ENCODE measurements at regions not wholly inside any gene's neighbourhood (a gene's known extent, or its start where the extent isn't known, plus 50 kb on each side); places are given as distances from the start of the nearest gene placed in this dataset.

- FAIRE-seq: no peak
- no peak for DNase-seq (ENCODE audit: low read depth, low spot score)
- Histone ChIP-seq H3K27ac (ENCODE audit: control insufficient read depth, insufficient read depth) (no peak overlapping the region), H3K4me3 (no peak overlapping the region), H3K4me1 (ENCODE audit: control insufficient read depth, insufficient read depth, low read length) (no peaks in the 10 kb centered on the region), H3K36me3 (ENCODE audit: control insufficient read depth in 2 of 2, insufficient read depth in 2 of 2, low read length in 1 of 2) (no peaks in the 10 kb centered on the region), H3K9me3 (replicated peaks; ENCODE audit: control insufficient read depth, insufficient read depth, low read length) (no peaks in the 10 kb centered on the region), H4K20me1 (ENCODE audit: control insufficient read depth, insufficient read depth) (no peaks in the 10 kb centered on the region), H3K27me3 (replicated peaks in 1 of 2; ENCODE audit: control insufficient read depth in 2 of 2, insufficient read depth in 2 of 2, low read length in 1 of 2) (no peaks in the 10 kb centered on the region), H3K79me2 (ENCODE audit: control insufficient read depth, insufficient read depth, low read length) (no peaks in the 10 kb centered on the region), H3K4me2 (ENCODE audit: control insufficient read depth, insufficient read depth) (no peak overlapping the region), H2AFZ (ENCODE audit: control insufficient read depth, low read depth, low read length) (no peak overlapping the region), H3K9ac (ENCODE audit: control insufficient read depth, insufficient read depth, low read length) (no peak overlapping the region)
- WGBS (ENCODE audit: insufficient coverage, insufficient replicate concordance, low lambda C conversion rate, missing lambda C conversion rate): 40% methylated on average over 3 of the region's 3 CpGs
- BruUV-seq (replicated peaks): no TSS peak
- ChIA-PET SMC1A (ENCODE audit: uncharacterized antibody, unreplicated experiment) (no interaction called here), POLR2A (no interaction called here), RAD21 (ENCODE audit: unreplicated experiment) (no interaction called here), CTCF (no interaction called here)
- TF ChIP-seq YY1 (IDR thresholded peaks at IDR 0.05; ENCODE audit: low read depth, low read length) (no peak), REST (IDR thresholded peaks at IDR 0.05; ENCODE audit: low read depth, low read length) (no peak), PBX3 (IDR thresholded peaks at IDR 0.05; ENCODE audit: insufficient replicate concordance, low read depth, low read length) (no peak), ZBTB4 (CRISPR knock-in tag; IDR thresholded peaks at IDR 0.05) (no peak), MLLT1 (IDR thresholded peaks at IDR 0.05) (no peak), SIX5 (IDR thresholded peaks at IDR 0.05; ENCODE audit: low read depth, low read length, severe bottlenecking) (no peak), RB1 (IDR thresholded peaks at IDR 0.05; ENCODE audit: borderline replicate concordance) (no peak), IRF5 (IDR thresholded peaks at IDR 0.05; ENCODE audit: borderline replicate concordance) (no peak), PAX5 (IDR thresholded peaks at IDR 0.05; ENCODE audit: borderline replicate concordance, low read depth, low read length) (no peak)
- in situ Hi-C loops (cut with MboI) (no loop called here), intact Hi-C loops (cut with micrococcal nuclease; ENCODE audit: unreplicated experiment) (no loop called here)
- ATAC-seq: no peak
These were observed 431.7 kb upstream of the MAP3K7 start for GRCh38 chr6:91018586-91018985.

Measured in GM12878 (cell line).